ENCODE measurements at regions not wholly inside any gene's neighbourhood (a gene's known extent, or its start where the extent isn't known, plus 50 kb on each side); places are given as distances from the start of the nearest gene placed in this dataset.
A peak's percentile ranks its signal among the peaks of the same experiment; 100 is the strongest.

DNA sequence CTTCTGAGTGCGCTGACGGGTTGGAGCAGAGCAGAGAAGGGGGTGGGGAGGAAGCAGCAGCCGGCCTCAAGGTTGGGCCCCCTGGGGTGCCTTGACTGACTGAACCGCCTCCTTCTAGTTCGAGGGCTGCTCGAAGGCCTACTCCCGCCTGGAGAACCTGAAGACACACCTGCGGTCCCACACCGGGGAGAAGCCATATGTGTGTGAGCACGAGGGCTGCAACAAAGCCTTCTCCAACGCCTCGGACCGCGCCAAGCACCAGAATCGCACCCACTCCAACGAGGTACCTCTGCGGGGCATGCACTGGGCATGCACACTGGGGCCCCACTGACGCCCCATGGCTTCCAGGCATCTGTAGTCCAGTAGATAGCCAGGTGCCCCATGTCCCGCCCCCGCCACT is 246.9 kb downstream of the GLI2 start:
- no peak for DNase-seq (ENCODE audit: low read depth in 6 of 9, low spot score in 9 of 9)
- Histone ChIP-seq H3K36me3 (ENCODE audit: control insufficient read depth in 2 of 2, insufficient read depth in 2 of 2, low read length in 1 of 2) (no peaks in the 10 kb centered on the region), H3K9me3 (ENCODE audit: control insufficient read depth in 2 of 2, insufficient read depth in 1 of 2, low read length in 1 of 2) (no peaks in the 10 kb centered on the region), H3K4me3 (ENCODE audit: low read length in 2 of 2) (no peak overlapping the region), H3K4me1 (ENCODE audit: control insufficient read depth in 2 of 2, insufficient read depth in 2 of 2, low read length in 2 of 2) (peaks cover 0 to 5% of the 10 kb centered on the region in 2 donors), H3K27me3 (ENCODE audit: control insufficient read depth in 2 of 2, insufficient read depth in 1 of 2, low read length in 1 of 2) (no peaks in the 10 kb centered on the region), H3K27ac (ENCODE audit: low read depth in 1 of 2, low read length in 1 of 2) (peak overlapping the region in 1 of 2 donors; percentile 46)
- WGBS, result 84% methylated on average over 20 of the region's 20 CpGs

DNA sequence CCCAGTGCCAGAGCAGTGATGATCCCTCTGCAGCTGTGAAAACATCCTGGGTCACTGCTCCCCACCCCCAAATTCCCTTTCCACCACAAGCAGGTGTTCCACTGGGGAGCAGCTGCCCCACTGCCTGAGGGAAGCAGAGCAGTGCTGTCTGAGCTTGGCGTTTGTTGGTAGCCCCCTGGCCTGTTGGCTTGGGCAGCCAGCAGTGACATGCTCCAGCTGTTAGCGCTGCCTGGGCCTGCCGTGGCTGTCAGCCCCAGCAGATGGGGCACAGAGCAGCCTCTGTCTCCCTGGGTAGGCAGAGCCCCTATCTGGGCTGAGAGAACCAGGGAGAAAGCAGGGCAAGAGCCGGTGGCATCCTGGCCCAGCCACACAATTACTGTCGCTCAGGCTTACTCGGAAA is 247.7 kb downstream of the GLI2 start:
- Histone ChIP-seq H3K27ac (ENCODE audit: low read depth in 1 of 2, low read length in 1 of 2) (no peak overlapping the region), H3K36me3 (ENCODE audit: control insufficient read depth in 2 of 2, insufficient read depth in 2 of 2, low read length in 1 of 2) (no peaks in the 10 kb centered on the region)
- 95% methylated on average over 6 of the region's 6 CpGs for WGBS

DNA sequence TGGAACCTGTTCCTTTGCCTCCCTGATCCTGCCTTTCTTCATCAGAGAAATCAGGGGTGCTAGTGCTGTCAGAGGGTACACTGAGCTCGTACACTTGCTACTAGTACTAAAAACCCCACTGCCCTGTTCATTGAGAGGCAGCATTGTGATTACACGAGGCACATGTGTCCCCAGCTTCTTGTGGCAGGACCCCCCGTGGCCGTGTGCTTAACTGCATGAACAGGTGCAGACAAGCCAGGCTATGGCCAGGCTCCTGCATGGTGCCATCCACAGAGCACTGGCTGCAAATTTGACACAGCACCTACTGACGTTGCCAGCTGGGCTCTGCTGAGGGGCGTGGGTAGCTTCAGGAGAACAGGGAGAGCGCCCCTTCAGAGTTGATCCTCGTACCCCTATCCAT is 248.4 kb downstream of the GLI2 start:
- Histone ChIP-seq H3K36me3 (ENCODE audit: control insufficient read depth in 2 of 2, insufficient read depth in 2 of 2, low read length in 1 of 2) (no peaks in the 10 kb centered on the region), H3K27ac (ENCODE audit: low read depth in 1 of 2, low read length in 1 of 2) (no peak overlapping the region), H3K27me3 (ENCODE audit: control insufficient read depth in 2 of 2, insufficient read depth in 1 of 2, low read length in 1 of 2) (no peaks in the 10 kb centered on the region), H3K4me3 (ENCODE audit: low read length in 2 of 2) (no peak overlapping the region), H3K4me1 (ENCODE audit: control insufficient read depth in 2 of 2, insufficient read depth in 2 of 2, low read length in 2 of 2) (peaks cover 0 to 5% of the 10 kb centered on the region in 2 donors), H3K9me3 (ENCODE audit: control insufficient read depth in 2 of 2, insufficient read depth in 1 of 2, low read length in 1 of 2) (peaks cover 0 to 2% of the 10 kb centered on the region in 2 donors)
- 89% methylated on average over 8 of the region's 8 CpGs for WGBS
- DNase-seq (ENCODE audit: low read depth in 6 of 9, low spot score in 9 of 9), result no peak

More for the DNA sequence above, 247.7 kb downstream of the GLI2 start:
- Histone ChIP-seq H3K4me3 (ENCODE audit: low read length in 2 of 2) (no peak overlapping the region), H3K9me3 (ENCODE audit: control insufficient read depth in 2 of 2, insufficient read depth in 1 of 2, low read length in 1 of 2) (no peaks in the 10 kb centered on the region), H3K4me1 (ENCODE audit: control insufficient read depth in 2 of 2, insufficient read depth in 2 of 2, low read length in 2 of 2) (peaks cover 0 to 5% of the 10 kb centered on the region in 2 donors), H3K27me3 (ENCODE audit: control insufficient read depth in 2 of 2, insufficient read depth in 1 of 2, low read length in 1 of 2) (no peaks in the 10 kb centered on the region)
- peak in 1 of 9 donors; percentile 10 for DNase-seq (ENCODE audit: low read depth in 6 of 9, low spot score in 9 of 9)

DNA sequence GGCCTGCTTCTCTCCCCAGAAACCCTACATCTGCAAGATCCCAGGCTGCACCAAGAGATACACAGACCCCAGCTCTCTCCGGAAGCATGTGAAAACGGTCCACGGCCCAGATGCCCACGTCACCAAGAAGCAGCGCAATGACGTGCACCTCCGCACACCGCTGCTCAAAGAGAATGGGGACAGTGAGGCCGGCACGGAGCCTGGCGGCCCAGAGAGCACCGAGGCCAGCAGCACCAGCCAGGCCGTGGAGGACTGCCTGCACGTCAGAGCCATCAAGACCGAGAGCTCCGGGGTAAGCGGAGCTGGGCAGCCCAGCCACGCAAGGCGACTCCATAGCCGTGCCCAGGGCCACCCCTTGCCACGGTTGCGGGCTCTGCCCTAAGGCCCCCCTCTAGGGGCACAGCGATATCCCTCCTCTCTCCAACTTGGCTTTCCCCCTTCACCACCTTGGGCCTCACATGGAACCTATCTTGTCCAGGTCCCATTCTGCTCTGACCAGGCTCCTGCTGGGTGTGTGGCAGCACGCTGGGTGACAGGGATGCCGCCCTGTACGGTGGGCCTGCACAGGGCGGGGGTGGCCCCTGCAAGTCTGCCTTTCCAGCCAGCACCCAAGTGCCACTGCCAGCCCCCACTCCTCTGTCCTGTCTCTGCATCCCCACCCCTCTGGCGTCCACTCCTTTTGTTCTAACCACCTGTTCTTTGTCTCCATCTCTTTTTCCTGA is 248.9 kb downstream of the GLI2 start:
- peaks cover 0 to 5% of the 10 kb centered on the region in 2 donors for H3K4me1 ChIP-seq (ENCODE audit: control insufficient read depth in 2 of 2, insufficient read depth in 2 of 2, low read length in 2 of 2)
- H3K27ac ChIP-seq (ENCODE audit: low read depth in 1 of 2, low read length in 1 of 2), result no peak overlapping the region
- H3K36me3 ChIP-seq (ENCODE audit: control insufficient read depth in 2 of 2, insufficient read depth in 2 of 2, low read length in 1 of 2), result no peaks in the 10 kb centered on the region
- peaks cover 0 to 7% of the 10 kb centered on the region in 2 donors for H3K9me3 ChIP-seq (ENCODE audit: control insufficient read depth in 2 of 2, insufficient read depth in 1 of 2, low read length in 1 of 2)
- H3K27me3 ChIP-seq (ENCODE audit: control insufficient read depth in 2 of 2, insufficient read depth in 1 of 2, low read length in 1 of 2), result no peaks in the 10 kb centered on the region
- H3K4me3 ChIP-seq (ENCODE audit: low read length in 2 of 2), result no peak overlapping the region
- DNase-seq (ENCODE audit: low read depth in 6 of 9, low spot score in 9 of 9), result no peak
- WGBS, result 99% methylated on average over 28 of the region's 28 CpGs

DNA sequence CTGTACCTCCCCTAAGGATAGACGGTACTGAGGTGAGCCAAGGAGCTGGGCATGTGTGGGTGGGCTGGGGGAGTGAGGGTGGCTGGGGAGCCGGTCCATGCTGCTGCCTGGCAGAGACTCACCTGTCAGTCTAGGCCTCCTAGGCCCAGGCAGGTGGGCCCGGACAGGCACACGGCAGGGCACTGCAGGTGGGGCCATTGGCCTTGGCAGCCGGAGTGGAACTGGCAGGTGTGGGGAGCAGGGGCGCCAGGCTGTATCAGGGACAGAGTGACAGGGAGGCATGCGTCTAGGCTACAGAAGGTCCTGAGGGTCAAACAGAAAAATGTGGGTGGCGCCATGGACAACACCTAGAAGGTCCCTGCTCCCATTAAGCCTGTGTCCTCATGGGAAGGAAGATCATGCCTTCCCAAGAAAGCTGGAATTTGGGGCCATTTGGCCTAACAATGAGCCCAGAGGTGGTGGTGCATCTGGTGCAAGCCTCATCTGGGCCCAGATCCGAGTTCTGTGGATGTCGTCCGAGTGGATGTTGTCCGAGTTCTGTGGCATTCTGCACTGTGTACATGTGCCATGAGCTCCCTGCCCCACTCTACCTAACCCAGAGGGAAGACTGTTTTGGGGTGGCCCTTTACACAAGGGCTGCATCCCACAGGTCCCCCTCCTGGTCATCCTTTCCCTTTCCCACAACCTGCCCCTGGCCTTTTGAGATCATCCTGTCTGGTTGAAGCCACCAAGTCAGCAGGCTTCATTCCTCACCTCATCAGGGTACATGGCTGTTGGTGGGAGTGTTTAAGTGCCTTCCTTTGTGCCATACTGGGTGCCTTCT is 249.7 kb downstream of the GLI2 start:
- no peak overlapping the region for H3K4me3 ChIP-seq (ENCODE audit: low read length in 2 of 2)
- H3K27me3 ChIP-seq (ENCODE audit: control insufficient read depth in 2 of 2, insufficient read depth in 1 of 2, low read length in 1 of 2), result no peaks in the 10 kb centered on the region
- WGBS, result 96% methylated on average over 12 of the region's 12 CpGs
- H3K27ac ChIP-seq (ENCODE audit: low read depth in 1 of 2, low read length in 1 of 2), result no peak overlapping the region
- peaks cover 0 to 5% of the 10 kb centered on the region in 2 donors for H3K4me1 ChIP-seq (ENCODE audit: control insufficient read depth in 2 of 2, insufficient read depth in 2 of 2, low read length in 2 of 2)
- H3K36me3 ChIP-seq (ENCODE audit: control insufficient read depth in 2 of 2, insufficient read depth in 2 of 2, low read length in 1 of 2), result no peaks in the 10 kb centered on the region
- H3K9me3 ChIP-seq (ENCODE audit: control insufficient read depth in 2 of 2, insufficient read depth in 1 of 2, low read length in 1 of 2), result peaks cover 0 to 8% of the 10 kb centered on the region in 2 donors
- no peak for DNase-seq (ENCODE audit: low read depth in 6 of 9, low spot score in 9 of 9)

DNA sequence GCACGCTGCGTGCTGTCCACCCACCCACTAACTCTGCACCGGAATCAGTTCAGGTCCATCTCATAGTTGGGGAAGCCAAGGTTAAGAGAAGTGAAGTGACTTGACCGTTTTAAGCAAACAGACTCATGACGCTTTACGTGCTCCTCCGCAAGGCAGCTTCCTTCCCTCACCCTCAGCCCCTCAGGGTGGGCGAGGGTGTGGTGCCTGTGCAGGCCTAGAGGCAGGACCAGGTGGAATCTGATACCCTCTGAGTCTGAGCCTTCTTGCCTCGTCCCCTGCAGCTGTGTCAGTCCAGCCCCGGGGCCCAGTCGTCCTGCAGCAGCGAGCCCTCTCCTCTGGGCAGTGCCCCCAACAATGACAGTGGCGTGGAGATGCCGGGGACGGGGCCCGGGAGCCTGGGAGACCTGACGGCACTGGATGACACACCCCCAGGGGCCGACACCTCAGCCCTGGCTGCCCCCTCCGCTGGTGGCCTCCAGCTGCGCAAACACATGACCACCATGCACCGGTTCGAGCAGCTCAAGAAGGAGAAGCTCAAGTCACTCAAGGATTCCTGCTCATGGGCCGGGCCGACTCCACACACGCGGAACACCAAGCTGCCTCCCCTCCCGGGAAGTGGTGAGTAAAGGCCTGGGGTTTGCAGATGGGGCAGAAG is 250.5 kb downstream of the GLI2 start:
- no peak overlapping the region for H3K27ac ChIP-seq (ENCODE audit: low read depth in 1 of 2, low read length in 1 of 2)
- peaks cover 0 to 5% of the 10 kb centered on the region in 2 donors for H3K4me1 ChIP-seq (ENCODE audit: control insufficient read depth in 2 of 2, insufficient read depth in 2 of 2, low read length in 2 of 2)
- no peaks in the 10 kb centered on the region for H3K36me3 ChIP-seq (ENCODE audit: control insufficient read depth in 2 of 2, insufficient read depth in 2 of 2, low read length in 1 of 2)
- no peaks in the 10 kb centered on the region for H3K27me3 ChIP-seq (ENCODE audit: control insufficient read depth in 2 of 2, insufficient read depth in 1 of 2, low read length in 1 of 2)
- WGBS, result 95% methylated on average over 27 of the region's 27 CpGs
- DNase-seq (ENCODE audit: low read depth in 6 of 9, low spot score in 9 of 9), result no peak
- H3K9me3 ChIP-seq (ENCODE audit: control insufficient read depth in 2 of 2, insufficient read depth in 1 of 2, low read length in 1 of 2), result peaks cover 0 to 8% of the 10 kb centered on the region in 2 donors
- no peak overlapping the region for H3K4me3 ChIP-seq (ENCODE audit: low read length in 2 of 2)

DNA sequence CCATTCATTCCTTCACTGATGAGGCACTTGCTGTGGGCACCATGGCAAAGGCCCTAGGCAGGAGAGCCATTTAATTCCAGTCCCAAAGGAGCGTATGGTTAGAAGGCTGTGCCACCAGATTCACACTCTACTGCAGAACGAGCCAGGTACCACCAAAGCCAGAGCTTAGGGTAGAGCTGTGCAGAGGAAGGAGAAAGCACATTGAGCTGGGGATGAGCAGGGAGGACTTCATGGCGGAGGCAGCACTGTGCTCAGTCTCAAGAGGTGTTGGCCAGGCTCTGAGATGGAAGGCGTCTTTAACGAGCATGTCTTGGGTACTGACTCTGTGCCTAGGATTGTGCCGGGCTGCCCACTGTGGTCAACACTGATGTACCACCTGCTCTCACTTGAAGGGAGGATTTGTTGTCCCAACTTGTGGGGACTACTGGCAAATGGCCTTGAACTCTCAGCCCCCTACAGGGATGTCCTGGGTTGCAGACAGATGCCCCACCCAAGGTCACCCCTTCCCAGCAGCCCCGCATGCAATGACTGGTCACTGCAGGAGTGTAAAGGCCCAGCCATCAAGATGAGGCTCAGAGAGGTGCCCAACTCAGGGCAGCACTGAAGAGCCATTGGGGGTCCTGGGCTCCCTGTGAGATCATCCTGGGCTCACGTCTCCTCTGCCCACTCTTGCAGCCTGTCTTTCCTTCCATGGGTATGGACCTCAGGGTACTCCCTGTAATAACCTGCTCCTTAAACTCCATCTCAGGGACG is 251.4 kb downstream of the GLI2 start:
- Histone ChIP-seq H3K9me3 (ENCODE audit: control insufficient read depth in 2 of 2, insufficient read depth in 1 of 2, low read length in 1 of 2) (peaks cover 0 to 8% of the 10 kb centered on the region in 2 donors), H3K27ac (ENCODE audit: low read depth in 1 of 2, low read length in 1 of 2) (no peak overlapping the region), H3K4me3 (ENCODE audit: low read length in 2 of 2) (no peak overlapping the region), H3K27me3 (ENCODE audit: control insufficient read depth in 2 of 2, insufficient read depth in 1 of 2, low read length in 1 of 2) (no peaks in the 10 kb centered on the region), H3K4me1 (ENCODE audit: control insufficient read depth in 2 of 2, insufficient read depth in 2 of 2, low read length in 2 of 2) (peaks cover 0 to 5% of the 10 kb centered on the region in 2 donors), H3K36me3 (ENCODE audit: control insufficient read depth in 2 of 2, insufficient read depth in 2 of 2, low read length in 1 of 2) (no peaks in the 10 kb centered on the region)
- no peak for DNase-seq (ENCODE audit: low read depth in 6 of 9, low spot score in 9 of 9)
- 95% methylated on average over 9 of the region's 9 CpGs for WGBS

DNA sequence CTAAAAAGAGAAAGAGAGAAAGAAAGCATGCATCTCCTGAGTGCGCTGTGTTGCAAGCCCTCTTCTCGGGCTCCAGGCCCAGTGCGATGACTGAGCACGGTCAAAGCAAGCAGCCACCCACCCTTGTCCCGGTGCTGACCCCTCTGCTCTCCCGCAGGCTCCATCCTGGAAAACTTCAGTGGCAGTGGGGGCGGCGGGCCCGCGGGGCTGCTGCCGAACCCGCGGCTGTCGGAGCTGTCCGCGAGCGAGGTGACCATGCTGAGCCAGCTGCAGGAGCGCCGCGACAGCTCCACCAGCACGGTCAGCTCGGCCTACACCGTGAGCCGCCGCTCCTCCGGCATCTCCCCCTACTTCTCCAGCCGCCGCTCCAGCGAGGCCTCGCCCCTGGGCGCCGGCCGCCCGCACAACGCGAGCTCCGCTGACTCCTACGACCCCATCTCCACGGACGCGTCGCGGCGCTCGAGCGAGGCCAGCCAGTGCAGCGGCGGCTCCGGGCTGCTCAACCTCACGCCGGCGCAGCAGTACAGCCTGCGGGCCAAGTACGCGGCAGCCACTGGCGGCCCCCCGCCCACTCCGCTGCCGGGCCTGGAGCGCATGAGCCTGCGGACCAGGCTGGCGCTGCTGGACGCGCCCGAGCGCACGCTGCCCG is 252.5 kb downstream of the GLI2 start:
- Histone ChIP-seq H3K9me3 (ENCODE audit: control insufficient read depth in 2 of 2, insufficient read depth in 1 of 2, low read length in 1 of 2) (peaks cover 0 to 8% of the 10 kb centered on the region in 2 donors), H3K36me3 (ENCODE audit: control insufficient read depth in 2 of 2, insufficient read depth in 2 of 2, low read length in 1 of 2) (no peaks in the 10 kb centered on the region), H3K4me1 (ENCODE audit: control insufficient read depth in 2 of 2, insufficient read depth in 2 of 2, low read length in 2 of 2) (no peaks in the 10 kb centered on the region), H3K4me3 (ENCODE audit: low read length in 2 of 2) (no peak overlapping the region), H3K27me3 (ENCODE audit: control insufficient read depth in 2 of 2, insufficient read depth in 1 of 2, low read length in 1 of 2) (no peaks in the 10 kb centered on the region), H3K27ac (ENCODE audit: low read depth in 1 of 2, low read length in 1 of 2) (no peak overlapping the region)
- DNase-seq (ENCODE audit: low read depth in 6 of 9, low spot score in 9 of 9), result no peak
- WGBS, result 99% methylated on average over 68 of the region's 68 CpGs

Measured in thymus (tissue), 11 donors.